ENCODE measurements at regions not wholly inside any gene's neighbourhood (a gene's known extent, or its start where the extent isn't known, plus 50 kb on each side); places are given as distances from the start of the nearest gene placed in this dataset.
"Not testable (repeated sequence)": the region's sequence is repeated elsewhere in the genome, so short reads cannot be mapped to it uniquely, and the experiment has no call there.

DNA sequence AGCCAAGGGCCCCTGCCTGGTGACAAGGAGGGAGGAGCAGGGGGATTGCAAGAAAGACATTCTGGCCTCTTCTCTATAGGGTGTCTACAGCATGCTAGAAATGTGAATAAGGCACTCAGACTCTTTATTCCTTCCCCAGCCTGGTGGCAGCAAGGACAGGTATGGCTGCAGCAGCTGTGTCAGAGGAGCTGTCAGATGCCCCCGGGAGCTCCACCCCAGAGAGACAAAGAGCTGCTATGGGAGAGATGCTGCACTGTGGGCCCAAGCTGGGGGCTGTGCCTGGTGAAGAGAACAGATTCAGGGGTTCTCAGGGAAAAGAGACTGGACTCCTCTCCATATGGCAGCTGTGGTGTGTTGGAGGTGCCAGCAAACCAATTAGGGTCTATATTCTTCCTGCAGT is 1063.3 kb downstream of the OLFM4 start:
- Mint-ChIP-seq H3K4me3 (no peak overlapping the region), H3K9me3 (no peaks in the 10 kb centered on the region), H3K4me1 (ENCODE audit: unreplicated experiment) (no peaks in the 10 kb centered on the region), H3K27me3 (no peaks in the 10 kb centered on the region), H3K27ac (no peak overlapping the region), H3K36me3 (no peaks in the 10 kb centered on the region)
- DNase-seq (ENCODE audit: extremely low spot score, unreplicated experiment): no peak
- TF ChIP-seq, protein P1, sequence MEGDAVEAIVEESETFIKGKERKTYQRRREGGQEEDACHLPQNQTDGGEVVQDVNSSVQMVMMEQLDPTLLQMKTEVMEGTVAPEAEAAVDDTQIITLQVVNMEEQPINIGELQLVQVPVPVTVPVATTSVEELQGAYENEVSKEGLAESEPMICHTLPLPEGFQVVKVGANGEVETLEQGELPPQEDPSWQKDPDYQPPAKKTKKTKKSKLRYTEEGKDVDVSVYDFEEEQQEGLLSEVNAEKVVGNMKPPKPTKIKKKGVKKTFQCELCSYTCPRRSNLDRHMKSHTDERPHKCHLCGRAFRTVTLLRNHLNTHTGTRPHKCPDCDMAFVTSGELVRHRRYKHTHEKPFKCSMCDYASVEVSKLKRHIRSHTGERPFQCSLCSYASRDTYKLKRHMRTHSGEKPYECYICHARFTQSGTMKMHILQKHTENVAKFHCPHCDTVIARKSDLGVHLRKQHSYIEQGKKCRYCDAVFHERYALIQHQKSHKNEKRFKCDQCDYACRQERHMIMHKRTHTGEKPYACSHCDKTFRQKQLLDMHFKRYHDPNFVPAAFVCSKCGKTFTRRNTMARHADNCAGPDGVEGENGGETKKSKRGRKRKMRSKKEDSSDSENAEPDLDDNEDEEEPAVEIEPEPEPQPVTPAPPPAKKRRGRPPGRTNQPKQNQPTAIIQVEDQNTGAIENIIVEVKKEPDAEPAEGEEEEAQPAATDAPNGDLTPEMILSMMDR (conservative IDR thresholded peaks at IDR 0.05): no peak

GRCh38 chr13:54092686-54093085 is 1064.1 kb downstream of the OLFM4 start:
- TF ChIP-seq, protein P1 (conservative IDR thresholded peaks at IDR 0.05): no peak
- Mint-ChIP-seq H3K27ac (no peak overlapping the region), H3K9me3 (no peaks in the 10 kb centered on the region), H3K36me3 (no peaks in the 10 kb centered on the region), H3K4me3 (no peak overlapping the region), H3K4me1 (ENCODE audit: unreplicated experiment) (no peaks in the 10 kb centered on the region), H3K27me3 (no peaks in the 10 kb centered on the region)
- no peak for DNase-seq (ENCODE audit: extremely low spot score, unreplicated experiment)

DNA sequence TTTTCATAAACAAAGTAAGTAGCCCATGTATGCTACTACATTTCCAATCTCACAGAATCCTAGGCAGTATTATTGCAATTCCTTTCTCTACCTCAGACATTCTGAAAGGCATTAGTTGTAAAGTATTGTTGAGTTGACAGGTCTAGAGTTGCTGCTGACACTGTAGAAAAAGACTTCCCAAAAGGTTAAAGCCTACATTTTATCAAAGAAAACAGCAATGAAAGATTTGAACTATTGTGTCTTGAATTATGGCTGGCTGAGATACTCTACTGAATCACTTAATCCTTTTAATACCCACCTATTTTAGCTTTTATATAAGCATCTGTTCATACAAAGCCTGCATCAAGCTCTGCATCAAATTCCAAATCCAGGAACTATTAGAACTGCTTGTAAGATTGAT is 1082.0 kb downstream of the OLFM4 start:
- Mint-ChIP-seq H3K27ac (no peak overlapping the region), H3K36me3 (no peaks in the 10 kb centered on the region), H3K27me3 (no peaks in the 10 kb centered on the region), H3K9me3 (no peaks in the 10 kb centered on the region), H3K4me1 (ENCODE audit: unreplicated experiment) (no peaks in the 10 kb centered on the region), H3K4me3 (no peak overlapping the region)
- no peak for DNase-seq (ENCODE audit: extremely low spot score, unreplicated experiment)
- TF ChIP-seq, protein P1 (conservative IDR thresholded peaks at IDR 0.05): no peak

GRCh38 chr13:54124700-54125099 is 1096.1 kb downstream of the OLFM4 start:
- Mint-ChIP-seq H3K4me1 (ENCODE audit: unreplicated experiment) (peaks cover 6% of the 10 kb centered on the region), H3K9me3 (peaks cover 6% of the 10 kb centered on the region), H3K4me3 (no peak overlapping the region), H3K36me3 (no peaks in the 10 kb centered on the region), H3K27me3 (no peaks in the 10 kb centered on the region), H3K27ac (no peak overlapping the region)
- TF ChIP-seq, protein P1 (conservative IDR thresholded peaks at IDR 0.05): no peak
- no peak for DNase-seq (ENCODE audit: extremely low spot score, unreplicated experiment)

- DNase-seq (ENCODE audit: extremely low spot score, unreplicated experiment); H3K27ac Mint-ChIP-seq; H3K4me1 Mint-ChIP-seq (ENCODE audit: unreplicated experiment); H3K27me3 Mint-ChIP-seq; H3K36me3 Mint-ChIP-seq; H3K4me3 Mint-ChIP-seq; H3K9me3 Mint-ChIP-seq: not testable (repeated sequence)
Measured at GRCh38 chr13:54130931-54131330, 1102.3 kb downstream of the OLFM4 start.

GRCh38 chr13:54131433-54131832 is 1102.8 kb downstream of the OLFM4 start:
- H3K4me1 Mint-ChIP-seq (ENCODE audit: unreplicated experiment); H3K4me3 Mint-ChIP-seq: not testable (repeated sequence)

DNA sequence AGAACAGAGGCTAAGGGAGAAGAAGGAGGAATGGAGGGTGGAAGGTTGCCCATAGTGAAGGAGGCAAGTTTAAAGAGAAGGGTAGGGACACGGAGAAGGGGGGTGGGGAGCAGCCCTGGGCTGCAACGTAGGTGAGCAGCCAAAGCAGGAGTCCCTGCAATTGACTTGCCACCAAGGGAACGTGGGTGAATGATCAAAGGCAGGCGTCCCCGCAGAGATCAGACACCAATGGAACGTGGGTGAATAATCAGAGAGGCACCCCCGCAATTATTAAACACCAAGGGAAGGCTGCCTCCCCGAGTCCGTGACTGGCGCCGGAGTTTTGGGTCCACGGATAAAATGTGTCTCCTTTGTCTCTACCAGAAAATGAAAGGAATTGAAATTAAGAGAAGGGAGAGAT is 1103.5 kb downstream of the OLFM4 start:
- not testable (repeated sequence) for H3K36me3 Mint-ChIP-seq; DNase-seq (ENCODE audit: extremely low spot score, unreplicated experiment); H3K9me3 Mint-ChIP-seq; H3K4me3 Mint-ChIP-seq; H3K27ac Mint-ChIP-seq; H3K4me1 Mint-ChIP-seq (ENCODE audit: unreplicated experiment); H3K27me3 Mint-ChIP-seq

More at GRCh38 chr13:54131433-54131832, 1102.8 kb downstream of the OLFM4 start:
- H3K36me3 Mint-ChIP-seq; H3K27ac Mint-ChIP-seq; H3K9me3 Mint-ChIP-seq; DNase-seq (ENCODE audit: extremely low spot score, unreplicated experiment); H3K27me3 Mint-ChIP-seq: not testable (repeated sequence)

GRCh38 chr13:54132720-54133119 is 1104.1 kb downstream of the OLFM4 start:
- not testable (repeated sequence) for DNase-seq (ENCODE audit: extremely low spot score, unreplicated experiment); H3K4me1 Mint-ChIP-seq (ENCODE audit: unreplicated experiment); H3K36me3 Mint-ChIP-seq; H3K9me3 Mint-ChIP-seq; H3K27ac Mint-ChIP-seq; H3K27me3 Mint-ChIP-seq; H3K4me3 Mint-ChIP-seq

All from type B pancreatic cell (in vitro differentiated cells).